Thymus (tissue), 11 donors: ENCODE measurements at regions not wholly inside any gene's neighbourhood (a gene's known extent, or its start where the extent isn't known, plus 50 kb on each side); places are given as distances from the start of the nearest gene placed in this dataset.

ENCODE experiments used
- DNase-seq, 9 donors: peaks; one replicate each; pipeline ENCODE4 v3.0.0-alpha.2; 2013; ENCODE audit warnings: low spot score in 9 of 9, low read depth in 6 of 9, missing footprints in 1 of 9
- H3K27ac ChIP-seq, 2 donors: one replicate each; pipeline ENCODE4 v1.5.1; 2013; ENCODE audit warnings: control low read depth in 1 of 2, low read depth in 1 of 2, low read length in 1 of 2, mild to moderate bottlenecking in 1 of 2, moderate library complexity in 1 of 2
- H3K27me3 ChIP-seq, 2 donors: one replicate each; pipeline ENCODE4 v1.5.1; 2013; ENCODE audit warnings: low read length in 1 of 2; ENCODE audit not compliant: control insufficient read depth in 2 of 2, insufficient read depth in 1 of 2
- H3K36me3 ChIP-seq, 2 donors: one replicate each; pipeline ENCODE4 v1.5.1; 2013; ENCODE audit warnings: low read length in 1 of 2, mild to moderate bottlenecking in 1 of 2, moderate library complexity in 1 of 2; ENCODE audit not compliant: control insufficient read depth in 2 of 2, insufficient read depth in 2 of 2
- H3K4me1 ChIP-seq, 2 donors: one replicate each; pipeline ENCODE4 v1.5.1; 2013; ENCODE audit warnings: low read length in 2 of 2; ENCODE audit not compliant: control insufficient read depth in 2 of 2, insufficient read depth in 2 of 2
- H3K4me3 ChIP-seq, 2 donors: one replicate each; pipeline ENCODE4 v1.5.1; 2013; ENCODE audit warnings: low read length in 2 of 2, control low read depth in 1 of 2, mild to moderate bottlenecking in 1 of 2
- H3K9me3 ChIP-seq, 2 donors: one replicate each; pipeline ENCODE4 v1.5.1; 2013; ENCODE audit warnings: low read length in 1 of 2, mild to moderate bottlenecking in 1 of 2; ENCODE audit not compliant: control insufficient read depth in 2 of 2, insufficient read depth in 1 of 2
- WGBS: extraction: QIAGEN DNeasy Blood & Tissue Kit; methylation state at CpG from one replicate; pipeline ENCODE4 v1.1.7; 2013; 5-methylcytosine and 5-hydroxymethylcytosine counted together
- donor health status: healthy.

GRCh38 chr5:30747412-30747811 lies 446.1 kb upstream of the CDH6 start:
- no peaks in the 10 kb centered on the region for H3K4me1 ChIP-seq
- no peaks in the 10 kb centered on the region for H3K27me3 ChIP-seq
- H3K27ac ChIP-seq: no peak overlapping the region
- H3K9me3 ChIP-seq: peaks cover 0 to 3% of the 10 kb centered on the region in 2 donors
- WGBS: 93% methylated on average over 4 of the region's 4 CpGs
- no peaks in the 10 kb centered on the region for H3K36me3 ChIP-seq
- no peak for DNase-seq
- no peak overlapping the region for H3K4me3 ChIP-seq

DNA sequence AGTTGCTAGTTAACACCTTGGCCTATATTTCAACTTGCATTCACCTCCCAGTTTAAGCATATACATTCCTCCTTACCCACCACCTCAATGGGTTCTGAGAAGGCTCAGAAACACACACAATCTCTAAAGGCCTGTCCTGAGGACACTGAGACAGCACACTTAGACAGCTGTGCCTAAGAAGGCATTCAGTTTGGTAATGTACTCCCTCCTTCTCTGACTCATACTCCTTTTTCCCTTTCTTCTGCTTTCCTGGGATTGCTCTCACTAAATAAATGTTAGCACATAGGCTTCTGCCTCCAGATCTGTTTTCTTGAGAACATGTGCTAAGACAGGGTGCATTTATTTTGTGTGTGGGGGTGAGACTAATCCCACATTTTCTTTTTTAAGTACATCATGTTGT lies 456.8 kb upstream of the CDH6 start:
- H3K9me3 ChIP-seq: no peaks in the 10 kb centered on the region
- H3K36me3 ChIP-seq: no peaks in the 10 kb centered on the region
- H3K4me1 ChIP-seq: no peaks in the 10 kb centered on the region
- no peak overlapping the region for H3K27ac ChIP-seq
- no peak for DNase-seq
- H3K27me3 ChIP-seq: no peaks in the 10 kb centered on the region
- H3K4me3 ChIP-seq: no peak overlapping the region

GRCh38 chr5:30734118-30734517 lies 459.4 kb upstream of the CDH6 start:
- Histone ChIP-seq H3K27me3 (no peaks in the 10 kb centered on the region), H3K4me3 (no peak overlapping the region), H3K36me3 (no peaks in the 10 kb centered on the region), H3K9me3 (no peaks in the 10 kb centered on the region), H3K27ac (no peak overlapping the region), H3K4me1 (no peaks in the 10 kb centered on the region)
- 91% methylated on average over 4 of the region's 4 CpGs for WGBS
- no peak for DNase-seq

- Histone ChIP-seq H3K4me1 (no peaks in the 10 kb centered on the region), H3K27me3 (no peaks in the 10 kb centered on the region), H3K36me3 (no peaks in the 10 kb centered on the region), H3K9me3 (no peaks in the 10 kb centered on the region), H3K27ac (no peak overlapping the region), H3K4me3 (no peak overlapping the region)
- 74% methylated on average over 1 of the region's 1 CpG for WGBS
- no peak for DNase-seq
Observed at GRCh38 chr5:30725073-30725472, 468.4 kb upstream of the CDH6 start.

DNA sequence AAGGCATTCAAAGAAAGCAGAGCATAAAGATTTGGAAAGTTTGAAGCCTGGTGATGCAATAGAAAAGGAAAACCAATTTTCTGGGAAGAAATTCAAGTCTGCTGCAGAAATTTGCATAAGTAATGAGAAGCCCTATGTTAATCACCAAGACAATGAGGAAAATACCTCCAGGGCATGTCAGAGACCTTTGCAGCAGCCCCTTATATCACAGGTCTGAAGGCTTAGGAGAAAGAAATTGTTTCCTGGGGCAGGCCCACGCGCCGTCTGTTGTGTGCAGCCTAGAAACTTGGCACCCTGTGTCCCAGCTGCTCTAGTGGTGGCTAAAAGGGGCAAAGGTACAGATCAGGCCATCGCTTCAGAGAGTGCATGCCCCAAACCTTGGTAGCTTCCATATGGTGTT lies 495.3 kb upstream of the CDH6 start:
- H3K27ac ChIP-seq: no peak overlapping the region
- 96% methylated on average over 4 of the region's 4 CpGs for WGBS
- DNase-seq: no peak
- H3K4me3 ChIP-seq: no peak overlapping the region
- H3K27me3 ChIP-seq: no peaks in the 10 kb centered on the region
- H3K4me1 ChIP-seq: no peaks in the 10 kb centered on the region
- H3K36me3 ChIP-seq: no peaks in the 10 kb centered on the region
- peaks cover 0 to 8% of the 10 kb centered on the region in 2 donors for H3K9me3 ChIP-seq

- Histone ChIP-seq H3K27me3 (no peaks in the 10 kb centered on the region), H3K9me3 (no peaks in the 10 kb centered on the region), H3K4me1 (no peaks in the 10 kb centered on the region), H3K27ac (no peak overlapping the region), H3K36me3 (no peaks in the 10 kb centered on the region), H3K4me3 (no peak overlapping the region)
- DNase-seq: no peak
- WGBS: 60% methylated on average over 2 of the region's 2 CpGs
Observed at GRCh38 chr5:30693326-30693725, 500.2 kb upstream of the CDH6 start.

DNA sequence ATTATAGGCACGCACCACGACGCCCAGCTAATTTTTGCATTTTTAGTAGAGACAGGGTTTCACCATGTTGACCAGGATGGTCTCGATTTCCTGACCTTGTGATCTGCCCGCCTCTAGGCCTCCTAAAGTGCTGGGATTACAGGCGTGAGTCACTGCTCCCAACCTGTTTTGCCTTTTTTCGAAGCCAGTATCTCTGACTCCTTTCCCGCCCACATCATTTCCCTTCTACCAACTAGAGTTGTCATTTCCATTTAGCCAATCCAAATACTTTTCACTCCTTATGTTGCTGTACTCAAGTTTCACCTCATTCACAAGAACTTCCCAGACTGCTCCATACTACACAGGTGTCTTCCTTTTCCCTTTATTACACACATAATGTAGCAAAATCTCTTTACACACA lies 502.6 kb upstream of the CDH6 start:
- Histone ChIP-seq H3K36me3 (no peaks in the 10 kb centered on the region), H3K4me1 (no peaks in the 10 kb centered on the region), H3K4me3 (no peak overlapping the region), H3K27ac (no peak overlapping the region), H3K27me3 (no peaks in the 10 kb centered on the region), H3K9me3 (no peaks in the 10 kb centered on the region)
- no peak for DNase-seq
- WGBS: 92% methylated on average over 8 of the region's 8 CpGs

DNA sequence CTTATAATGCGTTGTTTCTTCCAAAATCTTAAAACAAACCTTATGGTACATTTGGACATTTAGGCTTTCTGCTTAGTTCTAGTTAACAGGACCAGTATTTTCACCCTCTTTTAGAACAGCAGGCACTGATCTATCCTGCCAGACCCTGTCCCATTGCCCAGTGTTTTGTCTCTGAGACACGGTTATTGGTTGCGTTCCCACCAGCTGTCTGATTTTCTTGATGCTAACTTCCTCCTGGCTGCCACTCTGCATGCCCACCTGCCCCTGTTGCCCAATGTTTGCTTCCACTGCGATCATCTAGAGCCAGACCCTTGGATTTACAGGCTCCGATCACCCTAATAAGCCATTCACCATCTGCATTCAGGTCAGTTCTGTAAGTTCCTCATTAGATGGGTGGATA lies 506.0 kb upstream of the CDH6 start:
- H3K9me3 ChIP-seq: no peaks in the 10 kb centered on the region
- H3K27ac ChIP-seq: no peak overlapping the region
- H3K27me3 ChIP-seq: no peaks in the 10 kb centered on the region
- H3K36me3 ChIP-seq: no peaks in the 10 kb centered on the region
- DNase-seq: no peak
- H3K4me3 ChIP-seq: no peak overlapping the region
- no peaks in the 10 kb centered on the region for H3K4me1 ChIP-seq
- WGBS: 93% methylated on average over 5 of the region's 5 CpGs

DNA sequence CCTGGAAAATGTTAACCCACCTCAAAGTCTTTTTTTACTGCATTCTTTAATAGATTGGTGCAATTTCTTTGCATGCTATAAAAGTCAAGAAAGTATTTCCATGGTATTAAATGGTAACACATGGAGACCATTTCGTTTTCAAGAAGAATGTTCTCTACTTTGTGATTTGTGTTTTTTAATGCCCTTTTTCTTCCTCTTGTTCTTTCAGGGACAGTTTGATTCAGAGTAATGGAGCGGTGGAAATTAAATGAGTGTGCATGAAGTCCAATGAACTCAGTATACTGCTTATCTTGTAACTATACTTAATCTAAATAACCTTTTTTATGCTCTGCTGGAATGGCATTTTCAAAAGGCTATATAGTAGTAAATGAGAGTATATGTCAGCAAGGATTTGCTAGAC lies 507.0 kb upstream of the CDH6 start:
- Histone ChIP-seq H3K36me3 (no peaks in the 10 kb centered on the region), H3K4me3 (no peak overlapping the region), H3K4me1 (no peaks in the 10 kb centered on the region), H3K27ac (no peak overlapping the region), H3K9me3 (no peaks in the 10 kb centered on the region), H3K27me3 (no peaks in the 10 kb centered on the region)
- DNase-seq: no peak
- WGBS: 79% methylated on average over 2 of the region's 2 CpGs

GRCh38 chr5:30676223-30676840 lies 517.2 kb upstream of the CDH6 start:
- Histone ChIP-seq H3K9me3 (peaks cover 1 to 6% of the 10 kb centered on the region in 2 donors), H3K27me3 (no peaks in the 10 kb centered on the region), H3K4me3 (no peak overlapping the region), H3K4me1 (no peaks in the 10 kb centered on the region), H3K27ac (no peak overlapping the region), H3K36me3 (no peaks in the 10 kb centered on the region)
- DNase-seq: no peak
- WGBS: 87% methylated on average over 1 of the region's 1 CpG
